Astrocyte (in vitro differentiated cells and primary cell): ENCODE measurements at regions not wholly inside any gene's neighbourhood (a gene's known extent, or its start where the extent isn't known, plus 50 kb on each side); places are given as distances from the start of the nearest gene placed in this dataset.

ENCODE experiments used
- EZH2 ChIP-seq: IDR thresholded peaks from 2 replicates; pipeline ENCODE4 v1.6.1; 2012; ENCODE audit warnings: mild to moderate bottlenecking, low read length, inconsistent platforms; ENCODE audit not compliant: insufficient read depth
- TF ChIP-seq, protein P1 (sequence below): IDR thresholded peaks from 2 replicates; pipeline ENCODE4 v1.5.1; 2011; ENCODE audit warnings: low read depth, mild to moderate bottlenecking, inconsistent platforms, low read length, moderate library complexity; ENCODE audit not compliant: insufficient read depth

DNA sequence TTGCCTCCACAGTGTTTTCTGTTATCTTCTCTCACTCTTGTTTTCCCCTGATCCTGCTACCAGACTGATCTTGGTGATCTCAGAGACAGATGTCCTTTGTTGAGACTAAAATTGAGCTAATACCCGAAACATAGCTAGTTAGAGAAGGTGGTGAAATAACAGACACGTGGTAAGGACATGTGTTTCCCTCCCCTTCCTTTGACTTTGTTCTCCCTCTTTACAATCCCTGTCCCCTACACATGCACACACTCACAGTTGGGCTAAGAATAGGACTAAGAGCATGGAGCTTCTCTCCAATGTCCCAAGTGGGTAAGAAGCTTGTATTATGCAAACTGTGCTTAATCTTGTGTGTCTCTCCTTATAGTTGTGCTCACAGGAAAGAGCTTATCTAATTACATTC is 1603.0 kb upstream of the C9orf72 start:
- TF ChIP-seq, protein P1, sequence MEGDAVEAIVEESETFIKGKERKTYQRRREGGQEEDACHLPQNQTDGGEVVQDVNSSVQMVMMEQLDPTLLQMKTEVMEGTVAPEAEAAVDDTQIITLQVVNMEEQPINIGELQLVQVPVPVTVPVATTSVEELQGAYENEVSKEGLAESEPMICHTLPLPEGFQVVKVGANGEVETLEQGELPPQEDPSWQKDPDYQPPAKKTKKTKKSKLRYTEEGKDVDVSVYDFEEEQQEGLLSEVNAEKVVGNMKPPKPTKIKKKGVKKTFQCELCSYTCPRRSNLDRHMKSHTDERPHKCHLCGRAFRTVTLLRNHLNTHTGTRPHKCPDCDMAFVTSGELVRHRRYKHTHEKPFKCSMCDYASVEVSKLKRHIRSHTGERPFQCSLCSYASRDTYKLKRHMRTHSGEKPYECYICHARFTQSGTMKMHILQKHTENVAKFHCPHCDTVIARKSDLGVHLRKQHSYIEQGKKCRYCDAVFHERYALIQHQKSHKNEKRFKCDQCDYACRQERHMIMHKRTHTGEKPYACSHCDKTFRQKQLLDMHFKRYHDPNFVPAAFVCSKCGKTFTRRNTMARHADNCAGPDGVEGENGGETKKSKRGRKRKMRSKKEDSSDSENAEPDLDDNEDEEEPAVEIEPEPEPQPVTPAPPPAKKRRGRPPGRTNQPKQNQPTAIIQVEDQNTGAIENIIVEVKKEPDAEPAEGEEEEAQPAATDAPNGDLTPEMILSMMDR, result no peak
- no peak for TF ChIP-seq EZH2
